Stimulated activated CD8-positive, alpha-beta memory T cell treated with anti-CD3 and anti-CD28 coated beads, Interleukin-2, amount 100 ng/mL, for 1 hour (primary cell): ENCODE measurements at regions not wholly inside any gene's neighbourhood (a gene's known extent, or its start where the extent isn't known, plus 50 kb on each side); places are given as distances from the start of the nearest gene placed in this dataset.
A peak's percentile ranks its signal among the peaks of the same experiment; 100 is the strongest.
"Not testable (repeated sequence)": the region's sequence is repeated elsewhere in the genome, so short reads cannot be mapped to it uniquely, and the experiment has no call there.

Experiments
- DNase-seq, 2 donors: peaks; one replicate each; pipeline ENCODE4 v3.0.0-alpha.2; 2020; ENCODE audit warnings: low read depth in 2 of 2

DNA sequence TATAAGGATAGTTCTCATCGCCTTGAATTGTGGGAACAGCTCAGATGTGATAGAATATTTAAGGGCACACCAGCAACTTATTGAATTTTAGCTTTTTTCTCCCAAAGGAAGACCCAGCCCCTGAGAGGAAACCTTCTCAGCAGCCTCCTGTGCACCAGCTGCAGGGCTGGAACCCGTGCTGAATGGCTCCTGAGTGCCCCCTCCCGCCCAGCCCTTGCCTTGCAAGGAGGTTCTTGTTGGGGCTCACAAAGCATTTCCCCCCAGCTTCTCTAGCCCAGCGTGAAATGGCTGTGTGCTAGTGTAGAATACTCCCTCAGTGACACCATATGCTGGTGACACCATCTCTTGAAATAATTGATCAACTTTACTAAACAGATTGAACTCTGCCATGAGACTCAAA, 1227.4 kb downstream of the TMEM121 start:
- not testable (repeated sequence) for DNase-seq

GRCh38 chr14:106757444-106757843, 1231.1 kb downstream of the TMEM121 start:
- not testable (repeated sequence) for DNase-seq

GRCh38 chr14:106761886-106762816, 1235.8 kb downstream of the TMEM121 start:
- not testable (repeated sequence) for DNase-seq

DNA sequence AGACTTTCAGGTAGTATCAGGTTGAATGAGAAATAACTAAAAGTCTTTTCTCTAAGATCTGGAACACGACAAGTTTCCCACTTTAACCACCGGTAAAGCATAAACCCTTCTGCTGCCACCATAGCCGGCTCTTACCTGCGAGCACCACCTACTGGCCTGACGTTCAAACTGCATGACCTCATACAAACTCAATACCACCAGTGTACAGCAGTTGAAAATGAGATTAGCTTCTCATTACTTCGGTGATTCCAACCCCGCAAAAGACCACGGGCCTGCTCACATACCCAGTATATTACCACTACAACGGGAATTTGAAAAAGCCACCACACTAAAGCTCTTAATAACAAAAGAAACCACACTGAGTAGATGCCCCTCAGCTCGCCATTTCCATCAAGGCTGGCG, 1238.6 kb downstream of the TMEM121 start:
- DNase-seq = not testable (repeated sequence)

DNA sequence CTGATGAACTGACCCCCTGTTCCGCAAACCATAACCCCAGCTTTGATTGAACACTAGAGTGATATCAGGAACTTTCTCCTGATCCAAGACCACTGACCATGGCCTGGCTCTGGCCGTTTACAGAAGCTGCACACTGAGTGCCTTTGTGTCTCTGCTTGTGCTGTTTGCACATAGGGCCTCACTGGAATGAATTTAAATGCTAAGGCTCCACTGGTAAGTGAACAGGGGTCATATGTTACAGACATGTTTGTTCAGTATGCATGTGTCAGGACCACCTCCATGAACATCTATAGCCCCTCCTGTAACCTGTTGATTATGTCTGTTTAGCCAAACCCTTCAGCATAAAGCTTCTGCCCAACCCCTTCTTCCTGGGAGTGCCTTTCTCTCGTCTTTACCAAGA, 1239.8 kb downstream of the TMEM121 start:
- DNase-seq = no peak

DNA sequence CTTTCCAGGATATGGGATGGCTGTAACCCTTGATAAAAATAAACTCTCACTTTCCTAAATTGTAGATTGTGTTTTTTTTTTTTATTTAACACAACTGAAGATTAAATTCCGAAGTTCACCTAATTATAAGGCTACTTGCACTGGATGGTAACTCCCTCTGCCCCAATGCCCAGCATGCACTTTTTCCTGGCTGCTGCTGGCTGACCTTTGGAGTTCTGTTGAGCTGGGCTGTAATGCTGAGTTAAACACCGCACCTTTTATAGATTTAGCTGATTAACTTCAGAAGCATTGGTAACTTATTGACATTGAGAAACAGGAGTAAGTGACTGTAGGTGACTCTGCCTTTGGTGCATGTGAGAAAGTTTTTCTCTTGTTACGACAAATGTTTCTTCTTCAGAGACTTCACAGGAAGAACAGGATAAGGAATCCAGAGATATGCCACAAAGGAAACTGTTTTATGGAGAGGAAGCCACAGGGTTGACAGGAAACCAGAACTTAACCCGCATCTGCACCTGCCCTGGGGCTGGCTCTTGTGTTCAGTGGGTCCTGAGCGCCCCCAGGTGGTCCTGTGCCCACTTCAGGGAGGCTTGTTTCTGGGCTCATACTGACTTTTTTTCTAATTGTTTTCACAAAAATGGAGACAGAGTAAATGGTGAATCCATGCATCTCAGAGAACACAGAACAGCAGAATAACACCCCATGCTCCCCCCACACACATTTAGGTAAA, 1240.3 kb downstream of the TMEM121 start:
- peak in 1 of 2 donors; percentile 23 for DNase-seq

DNA sequence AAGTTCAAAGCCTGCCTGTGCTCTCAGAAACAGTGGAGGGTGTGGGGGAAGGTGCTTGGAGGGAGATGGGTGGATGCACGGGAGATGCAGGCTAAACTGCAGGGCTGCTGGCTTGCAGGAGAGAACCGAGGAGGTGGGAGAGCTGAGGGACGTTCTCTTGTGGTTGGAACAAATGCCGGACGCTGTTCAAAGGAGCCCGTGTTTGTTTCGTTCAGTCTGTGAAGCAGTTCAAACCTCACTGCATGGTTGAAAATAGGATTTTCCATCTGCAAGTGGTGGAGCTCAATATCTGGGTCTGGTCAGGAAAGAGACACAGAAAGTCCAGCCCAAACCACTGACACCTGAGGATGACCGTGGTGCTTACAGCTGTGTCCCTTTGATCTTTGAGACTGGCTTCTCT, 1241.8 kb downstream of the TMEM121 start:
- DNase-seq = not testable (repeated sequence)

DNA sequence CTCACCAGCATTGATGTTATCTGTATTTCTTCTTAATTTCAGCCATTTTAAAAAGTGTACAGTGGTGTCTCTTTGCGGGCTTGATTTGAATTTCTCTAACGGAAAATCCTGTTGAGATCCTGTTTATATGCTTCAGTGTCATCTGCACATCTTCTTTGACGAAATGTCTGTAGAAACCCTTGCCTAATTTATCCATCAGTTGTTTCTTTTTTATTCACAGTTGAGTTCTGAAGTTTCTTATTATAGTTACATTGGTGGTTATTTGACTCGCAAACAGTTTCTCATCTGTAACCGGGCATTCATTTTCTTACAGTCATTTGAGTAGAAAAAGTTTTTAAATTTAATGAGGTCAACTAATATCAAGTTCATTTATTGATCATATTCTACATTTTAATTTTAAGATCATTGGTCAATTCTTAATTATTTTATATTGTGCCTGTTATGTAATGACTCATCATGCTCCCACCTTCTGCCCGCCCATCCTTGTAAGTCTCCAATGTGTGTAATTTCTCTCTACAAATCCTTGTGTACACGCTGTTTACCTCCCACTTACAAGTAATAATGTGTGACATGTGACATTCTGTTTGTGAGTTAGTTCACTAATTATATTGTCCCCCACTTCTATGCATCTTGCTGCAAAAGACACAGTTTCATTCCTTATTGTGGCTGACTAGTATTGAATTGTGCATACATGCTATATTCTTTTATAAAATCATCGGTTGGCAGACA, 1242.8 kb downstream of the TMEM121 start:
- not testable (repeated sequence) for DNase-seq

- DNase-seq = not testable (repeated sequence)
Measured at GRCh38 chr14:106770158-106770672, 1243.8 kb downstream of the TMEM121 start.

DNA sequence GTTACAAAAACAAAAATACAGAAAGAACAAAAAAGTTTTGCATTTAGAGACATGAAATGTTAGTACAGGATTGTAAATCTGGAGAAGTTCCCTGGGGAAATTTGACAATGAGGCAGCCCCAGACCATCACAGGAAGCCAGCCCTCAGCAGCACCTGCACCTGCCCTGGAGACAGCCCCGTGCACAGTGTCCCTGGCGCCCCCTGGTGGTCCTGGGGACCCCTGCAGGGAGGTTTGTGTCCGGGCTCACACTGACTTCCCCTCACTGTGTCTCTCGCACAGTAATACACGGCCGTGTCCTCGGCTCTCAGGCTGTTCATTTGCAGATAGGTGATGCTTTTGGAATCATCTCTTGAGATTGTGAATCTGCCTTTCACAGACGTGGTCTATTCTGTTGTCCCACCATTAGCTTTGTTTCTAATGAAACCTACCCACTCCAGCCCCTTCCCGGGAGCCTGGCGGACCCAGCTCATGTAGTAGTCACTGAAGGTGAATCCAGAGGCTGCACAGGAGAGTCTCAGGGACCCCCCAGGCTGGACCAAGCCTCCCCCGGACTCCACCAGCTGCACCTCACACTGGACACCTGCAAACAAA, 1248.6 kb downstream of the TMEM121 start:
- peak; percentile 48 to 62 for DNase-seq

DNA sequence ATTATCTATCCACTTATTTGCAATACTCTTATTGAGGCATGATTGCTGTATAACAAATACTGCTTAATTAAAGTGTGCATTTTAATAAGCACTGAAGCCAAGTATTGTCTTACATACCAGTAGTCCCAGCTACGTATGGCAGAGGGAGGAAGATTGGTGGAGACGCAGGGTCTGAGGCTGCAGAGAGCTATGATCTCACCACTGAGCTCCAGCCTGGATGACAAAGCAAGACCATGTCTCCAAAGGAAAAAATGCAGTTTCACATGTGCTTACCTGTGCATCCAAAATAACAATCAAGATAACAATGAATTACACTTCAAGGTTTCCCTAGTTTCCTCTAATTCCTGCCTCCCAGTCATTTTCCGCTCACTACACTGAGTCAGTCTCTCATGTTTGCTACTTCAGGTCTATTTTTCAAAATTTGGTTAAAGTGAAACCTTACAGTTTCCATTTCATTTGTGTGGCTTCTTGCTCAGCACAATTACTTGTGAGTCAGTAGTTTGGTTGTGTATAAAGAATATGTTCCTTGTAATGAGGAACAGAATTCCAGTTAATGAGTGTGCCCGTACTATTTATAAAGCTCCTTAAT, 1250.1 kb downstream of the TMEM121 start:
- DNase-seq = no peak

- DNase-seq = no peak
Measured at GRCh38 chr14:106778986-106779385, 1252.6 kb downstream of the TMEM121 start.

GRCh38 chr14:106786697-106787096, 1260.3 kb downstream of the TMEM121 start:
- no peak for DNase-seq

- no peak for DNase-seq
Measured at GRCh38 chr14:106787626-106788025, 1261.2 kb downstream of the TMEM121 start.

- no peak for DNase-seq
Measured at GRCh38 chr14:106788534-106788933, 1262.2 kb downstream of the TMEM121 start.

GRCh38 chr14:106789318-106789717, 1262.9 kb downstream of the TMEM121 start:
- no peak for DNase-seq

DNA sequence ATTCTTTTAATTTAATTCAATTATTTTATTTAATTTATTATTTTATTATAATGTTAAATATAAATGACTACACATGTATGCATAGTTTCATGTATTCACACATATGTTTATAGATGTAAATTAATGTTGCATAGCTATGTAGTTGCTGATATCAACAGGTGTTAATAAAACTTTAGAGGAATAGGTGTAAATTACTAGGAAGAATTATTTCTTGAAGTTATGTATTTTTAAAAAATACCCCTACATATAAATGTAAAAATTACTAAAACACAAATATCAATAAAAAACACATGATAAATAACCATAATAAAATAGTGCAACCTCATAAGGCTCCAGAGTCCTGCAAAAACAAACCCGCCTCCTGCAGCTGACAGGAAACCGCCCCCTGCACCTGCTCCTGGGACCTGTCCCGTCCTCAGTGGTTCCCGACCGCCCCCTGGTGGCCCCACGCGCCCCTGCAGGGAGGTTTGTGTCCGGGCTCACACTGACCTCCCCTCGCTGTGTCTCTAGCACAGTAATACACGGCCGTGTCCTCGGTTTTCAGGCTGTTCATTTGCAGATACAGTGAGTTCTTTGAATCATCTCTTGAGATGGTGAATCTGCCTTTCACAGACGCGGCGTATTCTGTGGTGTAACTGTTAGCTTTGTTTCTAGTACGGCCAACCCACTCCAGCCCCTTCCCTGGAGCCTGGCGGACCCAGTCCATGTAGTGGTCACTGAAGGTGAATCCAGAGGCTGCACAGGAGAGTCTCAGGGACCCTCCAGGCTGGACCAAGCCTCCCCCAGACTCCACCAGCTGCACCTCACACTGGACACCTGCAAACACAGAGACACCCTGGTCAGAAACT, 1264.0 kb downstream of the TMEM121 start:
- peak; percentile 43 to 50 for DNase-seq

DNA sequence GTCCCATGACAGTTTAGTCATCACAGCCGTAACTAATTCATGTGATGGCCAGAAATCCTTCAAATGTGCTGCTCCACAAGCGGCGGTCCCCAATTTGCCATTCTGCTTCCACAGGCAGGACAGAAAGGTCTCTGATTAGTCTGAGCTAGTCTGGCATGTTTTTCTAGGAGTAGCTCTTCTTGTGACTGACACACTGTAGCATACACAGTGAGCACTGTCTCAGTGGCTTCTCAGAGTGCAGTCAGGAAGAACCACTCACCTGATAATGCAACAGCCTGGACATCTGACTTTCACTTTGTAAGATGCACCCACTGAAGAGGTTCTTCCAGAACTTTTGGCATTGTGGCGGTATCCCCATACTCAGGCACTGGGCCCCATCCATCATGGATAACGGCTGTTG, 1266.2 kb downstream of the TMEM121 start:
- no peak for DNase-seq

DNA sequence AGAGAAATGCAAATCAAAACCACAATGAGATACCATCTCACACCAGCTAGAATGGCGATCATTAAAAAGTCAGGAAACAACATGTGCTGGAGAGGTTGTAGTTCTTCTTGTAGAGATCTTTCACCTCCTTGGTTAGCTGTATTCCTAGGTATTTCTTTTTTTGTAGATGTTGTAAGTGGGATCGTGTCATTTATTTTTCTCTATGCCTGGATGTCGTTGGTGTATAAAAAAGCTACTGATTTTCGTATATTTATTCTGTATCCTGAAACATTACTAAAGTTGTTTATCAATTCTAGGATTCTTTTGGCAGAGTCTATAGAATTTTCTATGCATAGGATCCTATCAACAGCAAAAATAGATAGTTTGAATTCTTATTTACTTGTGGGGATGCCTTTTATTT, 1271.8 kb downstream of the TMEM121 start:
- not testable (repeated sequence) for DNase-seq
